WTC11 (cell line): ENCODE measurements at regions not wholly inside any gene's neighbourhood (a gene's known extent, or its start where the extent isn't known, plus 50 kb on each side); places are given as distances from the start of the nearest gene placed in this dataset.

Experiments used
- ATAC-seq: fragments of 200-7000 bp; cut with Tn5 transposase; 2 replicates; pipeline ENCODE4 v1.10.0; 2021; ENCODE audit warnings: mild to moderate bottlenecking, moderate library complexity
- CTCF ChIA-PET: fragments of 300-600 bp; sonication (Branson Sonifier 250); formaldehyde crosslinking; loops from one replicate; lab custom pipeline; 2021; ENCODE audit warnings: antibody characterized with exemption; lab: Charles Lee
- POLR2A ChIA-PET: fragments of 350-600 bp; sonication (Branson Sonifier 250); formaldehyde crosslinking; loops from one replicate; lab custom pipeline; 2021; ENCODE audit warnings: antibody characterized with exemption; lab: Charles Lee
- DNase-seq: peaks from one replicate; pipeline ENCODE4 v3.0.0; 2021; ENCODE audit warnings: low spot score
- H3K27ac Mint-ChIP-seq: 2 replicates; pipeline ENCODE4 v1.8.0; 2021; ENCODE audit warnings: mixed read lengths
- H3K27me3 Mint-ChIP-seq: 2 replicates; pipeline ENCODE4 v1.8.0; 2021; ENCODE audit warnings: low read depth, mild to moderate bottlenecking, moderate library complexity, mixed read lengths
- H3K36me3 Mint-ChIP-seq: 2 replicates; pipeline ENCODE4 v1.8.0; 2021; ENCODE audit warnings: mixed read lengths
- H3K4me1 Mint-ChIP-seq: 2 replicates; pipeline ENCODE4 v1.8.0; 2022; ENCODE audit warnings: mixed read lengths
- H3K4me3 Mint-ChIP-seq: 2 replicates; pipeline ENCODE4 v1.8.0; 2021; ENCODE audit warnings: mild to moderate bottlenecking, moderate library complexity, mixed read lengths
- H3K9me3 Mint-ChIP-seq: 2 replicates; pipeline ENCODE4 v1.8.0; 2021; ENCODE audit warnings: mixed read lengths
- ATF3 ChIP-seq: sonication (generic); formaldehyde crosslinking; conservative IDR thresholded peaks from 2 replicates; pipeline ENCODE4 v1.8.1; 2022; ENCODE audit warnings: mild to moderate bottlenecking, missing genetic modification reagents
- CTCF ChIP-seq: fragments of 200-600 bp; IDR thresholded peaks from 2 replicates; pipeline ENCODE4 v1.8.0; 2022; ENCODE audit warnings: antibody characterized with exemption
- ESRRA ChIP-seq: sonication (generic); formaldehyde crosslinking; IDR thresholded peaks from 2 replicates; pipeline ENCODE4 v1.8.1; 2022; ENCODE audit warnings: mild to moderate bottlenecking, missing genetic modification reagents, borderline replicate concordance
- GTF2I ChIP-seq: fragments of 250-450 bp; sonication (Bioruptor Pico); conservative IDR thresholded peaks from 2 replicates; pipeline ENCODE4 v1.4.0; 2021; ENCODE audit warnings: mild to moderate bottlenecking
- HMGA2 ChIP-seq: fragments of 250-450 bp; sonication (Bioruptor Pico); IDR thresholded peaks from 2 replicates; pipeline ENCODE4 v1.4.0; 2021; ENCODE audit warnings: mild to moderate bottlenecking, moderate library complexity
- JUN ChIP-seq: sonication (generic); formaldehyde crosslinking; IDR thresholded peaks from 2 replicates; pipeline ENCODE4 v1.8.0; 2023; ENCODE audit warnings: mild to moderate bottlenecking, missing genetic modification reagents
- MXD4 ChIP-seq: fragments of 250-450 bp; sonication (Bioruptor Pico); IDR thresholded peaks from 2 replicates; pipeline ENCODE4 v1.8.0; 2021; ENCODE audit warnings: mild to moderate bottlenecking, moderate library complexity, borderline replicate concordance
- NR2C2 ChIP-seq: sonication (generic); formaldehyde crosslinking; IDR thresholded peaks from 2 replicates; pipeline ENCODE4 v1.8.0; 2022; ENCODE audit warnings: mild to moderate bottlenecking, missing genetic modification reagents
- OVOL2 ChIP-seq: fragments of 250-450 bp; sonication (Bioruptor Pico); IDR thresholded peaks from 2 replicates; pipeline ENCODE4 v1.9.0; 2021; ENCODE audit warnings: mild to moderate bottlenecking, borderline replicate concordance
- PREB ChIP-seq: sonication (generic); formaldehyde crosslinking; IDR thresholded peaks from 2 replicates; pipeline ENCODE4 v1.8.1; 2022; ENCODE audit warnings: mild to moderate bottlenecking, missing genetic modification reagents, moderate library complexity, borderline replicate concordance
- RORB ChIP-seq: fragments of 250-450 bp; sonication (Bioruptor Pico); IDR thresholded peaks from 2 replicates; pipeline ENCODE4 v1.9.0; 2021; ENCODE audit warnings: mild to moderate bottlenecking
- SMAD3 ChIP-seq: sonication (generic); formaldehyde crosslinking; IDR thresholded peaks from 2 replicates; pipeline ENCODE4 v1.8.0; 2022; ENCODE audit warnings: missing genetic modification reagents, mild to moderate bottlenecking, borderline replicate concordance
- SP1 ChIP-seq: sonication (generic); formaldehyde crosslinking; conservative IDR thresholded peaks from 2 replicates; pipeline ENCODE4 v1.8.1; 2022; ENCODE audit warnings: missing genetic modification reagents
- TEAD4 ChIP-seq: sonication (generic); formaldehyde crosslinking; IDR thresholded peaks from 2 replicates; pipeline ENCODE4 v1.8.0; 2022; ENCODE audit warnings: mild to moderate bottlenecking, missing genetic modification reagents
- TP53 ChIP-seq: sonication (generic); formaldehyde crosslinking; IDR thresholded peaks from 2 replicates; pipeline ENCODE4 v1.8.1; 2023; ENCODE audit warnings: mild to moderate bottlenecking, missing genetic modification reagents
- ZMAT4 ChIP-seq: fragments of 250-450 bp; sonication (Bioruptor Pico); IDR thresholded peaks from 2 replicates; pipeline ENCODE4 v1.9.0; 2021; ENCODE audit warnings: mild to moderate bottlenecking
- ZNF138 ChIP-seq: sonication (generic); formaldehyde crosslinking; conservative IDR thresholded peaks from 2 replicates; pipeline ENCODE4 v1.8.1; 2022; ENCODE audit warnings: mild to moderate bottlenecking, moderate library complexity, missing genetic modification reagents
- ZNF219 ChIP-seq: sonication (generic); formaldehyde crosslinking; IDR thresholded peaks from 2 replicates; pipeline ENCODE4 v1.8.0; 2023; ENCODE audit warnings: missing genetic modification reagents, mild to moderate bottlenecking, borderline replicate concordance
- ZNF423 ChIP-seq: fragments of 250-450 bp; sonication (Bioruptor Pico); IDR thresholded peaks from 2 replicates; pipeline ENCODE4 v2.1.2; 2022; ENCODE audit warnings: mild to moderate bottlenecking, moderate library complexity
- ZNF512 ChIP-seq: sonication (generic); formaldehyde crosslinking; IDR thresholded peaks from 2 replicates; pipeline ENCODE4 v1.8.1; 2022; ENCODE audit warnings: missing genetic modification reagents, borderline replicate concordance
- ZNF532 ChIP-seq: fragments of 250-450 bp; sonication (Bioruptor Pico); IDR thresholded peaks from 2 replicates; pipeline ENCODE4 v1.9.0; 2021; ENCODE audit warnings: mild to moderate bottlenecking, borderline replicate concordance
- ZNF671 ChIP-seq: fragments of 250-450 bp; sonication (Bioruptor Pico); IDR thresholded peaks from 2 replicates; pipeline ENCODE4 v1.8.0; 2021; ENCODE audit warnings: mild to moderate bottlenecking

GRCh38 chr14:101176535-101177205 is 273.1 kb upstream of the RTL1 start:
- H3K4me3 Mint-ChIP-seq = no peak overlapping the region
- peaks cover 4% of the 10 kb centered on the region; the same call in 1 of the 2 replicates for H3K27me3 Mint-ChIP-seq
- H3K36me3 Mint-ChIP-seq = peaks cover 6% of the 10 kb centered on the region
- H3K9me3 Mint-ChIP-seq = peaks cover 15% of the 10 kb centered on the region
- ChIA-PET CTCF (no interaction called here), POLR2A (no interaction called here)
- no peak for TF ChIP-seq TEAD4 (CRISPR knock-in tag)
- no peak for TF ChIP-seq SMAD3 (CRISPR knock-in tag)
- no peak for TF ChIP-seq ESRRA
- no peak for TF ChIP-seq ATF3
- no peak overlapping the region for H3K27ac Mint-ChIP-seq
- ATAC-seq (no peak), DNase-seq (no peak)
- no peaks in the 10 kb centered on the region for H3K4me1 Mint-ChIP-seq

GRCh38 chr14:101177301-101177971 is 273.9 kb upstream of the RTL1 start:
- POLR2A ChIA-PET = no interaction called here
- peaks cover 3% of the 10 kb centered on the region; the same call in 1 of the 2 replicates for H3K36me3 Mint-ChIP-seq
- no peaks in the 10 kb centered on the region for H3K4me1 Mint-ChIP-seq
- DNase-seq (no peak), ATAC-seq (no peak)
- H3K4me3 Mint-ChIP-seq = no peak overlapping the region
- CTCF ChIA-PET = interaction anchor here (0.6 kb wide), 1 partner anchor 148 kb away, joined by 3 read pairs; no protein-coding TSS in a partner anchor
- TF ChIP-seq ZNF219 = no peak
- no peak for TF ChIP-seq MXD4 (CRISPR knock-in tag)
- no peak for TF ChIP-seq ZMAT4 (CRISPR knock-in tag)
- no peak for TF ChIP-seq HMGA2 (CRISPR knock-in tag)
- no peak for TF ChIP-seq RORB
- TF ChIP-seq JUN (CRISPR knock-in tag) = no peak
- TF ChIP-seq PREB = no peak
- no peak for TF ChIP-seq ZNF138 (CRISPR knock-in tag)
- no peak for TF ChIP-seq ZNF512
- no peak for TF ChIP-seq CTCF
- TF ChIP-seq ZNF671 = no peak
- TF ChIP-seq SMAD3 (CRISPR knock-in tag) = no peak
- TF ChIP-seq SP1 = no peak
- no peak for TF ChIP-seq NR2C2
- no peak for TF ChIP-seq ZNF423 (CRISPR knock-in tag)
- no peak for TF ChIP-seq ZNF532 (CRISPR knock-in tag)
- TF ChIP-seq TP53 (CRISPR knock-in tag) = no peak
- no peak for TF ChIP-seq OVOL2 (CRISPR knock-in tag)
- no peak for TF ChIP-seq GTF2I (CRISPR knock-in tag)
- peaks cover 15% of the 10 kb centered on the region for H3K9me3 Mint-ChIP-seq
- H3K27ac Mint-ChIP-seq = no peak overlapping the region
- H3K27me3 Mint-ChIP-seq = no peaks in the 10 kb centered on the region
